HEK293 (cell line): ENCODE measurements at regions not wholly inside any gene's neighbourhood (a gene's known extent, or its start where the extent isn't known, plus 50 kb on each side); places are given as distances from the start of the nearest gene placed in this dataset.

Experiments
- SALL2 ChIP-seq: fragments of 450-650 bp; formaldehyde crosslinking; IDR thresholded peaks from 2 replicates; pipeline ENCODE4 v1.5.0; 2017; ENCODE audit warnings: missing biosample characterization, mild to moderate bottlenecking, missing genetic modification characterization, borderline replicate concordance
- ZNF112 ChIP-seq: fragments of 450-650 bp; formaldehyde crosslinking; IDR thresholded peaks from 2 replicates; pipeline ENCODE4 v1.5.0; 2017; ENCODE audit warnings: missing biosample characterization, missing genetic modification characterization
- ZNF544 ChIP-seq: fragments of 450-650 bp; formaldehyde crosslinking; IDR thresholded peaks from 2 replicates; pipeline ENCODE4 v1.5.0; 2017; ENCODE audit warnings: missing biosample characterization, missing genetic modification characterization
- ZNF610 ChIP-seq: fragments of 450-650 bp; formaldehyde crosslinking; IDR thresholded peaks from 2 replicates; pipeline ENCODE4 v1.5.1; 2016; ENCODE audit warnings: missing biosample characterization, missing genetic modification characterization, borderline replicate concordance
- ZNF768 ChIP-seq: fragments of 450-650 bp; formaldehyde crosslinking; IDR thresholded peaks from 2 replicates; pipeline ENCODE4 v1.5.1; 2018; ENCODE audit warnings: missing biosample characterization, mild to moderate bottlenecking, missing genetic modification characterization
- TF ChIP-seq, protein P1 (sequence below): fragments of 450-650 bp; formaldehyde crosslinking; IDR thresholded peaks from 2 replicates; pipeline ENCODE4 v1.5.1; 2016; ENCODE audit warnings: missing biosample characterization, missing genetic modification characterization

DNA sequence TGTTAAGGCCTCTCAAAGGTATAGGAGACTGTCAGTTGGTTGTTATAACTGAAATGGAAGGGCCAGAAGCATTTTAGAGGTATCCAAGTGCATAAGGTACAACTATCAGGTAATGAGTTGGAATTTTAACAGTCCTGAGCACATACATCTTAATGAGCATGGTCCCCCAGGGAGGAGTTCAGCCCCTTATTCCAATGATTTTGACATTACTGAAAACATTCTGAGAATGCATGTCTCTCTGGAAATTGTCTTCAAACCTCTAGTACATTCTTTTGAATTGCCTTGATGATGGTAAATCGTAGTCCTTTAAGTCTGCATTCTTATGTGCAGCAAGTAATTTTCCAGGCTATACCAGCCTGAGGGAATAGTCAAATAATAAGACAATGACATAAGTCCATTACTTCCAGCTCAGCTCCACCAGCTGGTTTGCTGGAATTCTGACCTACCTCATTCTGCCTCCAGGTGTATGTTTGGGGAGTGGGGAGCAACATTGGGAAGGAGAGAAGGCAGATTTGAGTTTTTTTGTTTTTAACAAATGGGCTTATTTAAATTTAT, 239.2 kb downstream of the MSRB3 start:
- TF ChIP-seq, protein P1, sequence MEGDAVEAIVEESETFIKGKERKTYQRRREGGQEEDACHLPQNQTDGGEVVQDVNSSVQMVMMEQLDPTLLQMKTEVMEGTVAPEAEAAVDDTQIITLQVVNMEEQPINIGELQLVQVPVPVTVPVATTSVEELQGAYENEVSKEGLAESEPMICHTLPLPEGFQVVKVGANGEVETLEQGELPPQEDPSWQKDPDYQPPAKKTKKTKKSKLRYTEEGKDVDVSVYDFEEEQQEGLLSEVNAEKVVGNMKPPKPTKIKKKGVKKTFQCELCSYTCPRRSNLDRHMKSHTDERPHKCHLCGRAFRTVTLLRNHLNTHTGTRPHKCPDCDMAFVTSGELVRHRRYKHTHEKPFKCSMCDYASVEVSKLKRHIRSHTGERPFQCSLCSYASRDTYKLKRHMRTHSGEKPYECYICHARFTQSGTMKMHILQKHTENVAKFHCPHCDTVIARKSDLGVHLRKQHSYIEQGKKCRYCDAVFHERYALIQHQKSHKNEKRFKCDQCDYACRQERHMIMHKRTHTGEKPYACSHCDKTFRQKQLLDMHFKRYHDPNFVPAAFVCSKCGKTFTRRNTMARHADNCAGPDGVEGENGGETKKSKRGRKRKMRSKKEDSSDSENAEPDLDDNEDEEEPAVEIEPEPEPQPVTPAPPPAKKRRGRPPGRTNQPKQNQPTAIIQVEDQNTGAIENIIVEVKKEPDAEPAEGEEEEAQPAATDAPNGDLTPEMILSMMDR (tag by site-specific recombination) = no peak
- no peak for TF ChIP-seq ZNF112
- TF ChIP-seq ZNF610 = no peak
- TF ChIP-seq ZNF768 (tag by site-specific recombination) = no peak
- no peak for TF ChIP-seq ZNF544 (tag by site-specific recombination)
- no peak for TF ChIP-seq SALL2
